B cell (primary cell): ENCODE measurements at regions not wholly inside any gene's neighbourhood (a gene's known extent, or its start where the extent isn't known, plus 50 kb on each side); places are given as distances from the start of the nearest gene placed in this dataset.

Source experiments
- CTCF ChIP-seq: fragments of 200-600 bp; IDR thresholded peaks from one replicate; pipeline ENCODE4 v1.8.0; 2022; ENCODE audit warnings: antibody characterized with exemption, mild to moderate bottlenecking
- EZH2 ChIP-seq: IDR thresholded peaks from 2 replicates; pipeline ENCODE4 v1.6.1; 2012; ENCODE audit warnings: borderline replicate concordance, low read depth, mild to moderate bottlenecking, moderate library complexity, low read length; ENCODE audit not compliant: insufficient read depth, poor library complexity, severe bottlenecking

GRCh38 chr4:43113196-43113595 lies 220.7 kb downstream of the GRXCR1 start:
- TF ChIP-seq CTCF: no peak
- no peak for TF ChIP-seq EZH2
